PC-9 (cell line): ENCODE measurements at regions not wholly inside any gene's neighbourhood (a gene's known extent, or its start where the extent isn't known, plus 50 kb on each side); places are given as distances from the start of the nearest gene placed in this dataset.
"Not testable (repeated sequence)": the region's sequence is repeated elsewhere in the genome, so short reads cannot be mapped to it uniquely, and the experiment has no call there.

Experiments used
- BruUV-seq: library from RNA; stranded (reverse); fragments of 400-500 nt; replicated peaks from 2 replicates; lab custom pipeline; 2021; lab: Mats Ljungman, UMichigan
- CTCF ChIA-PET: fragments of 300-600 bp; sonication (Branson Sonifier 250); formaldehyde crosslinking; loops from one replicate; lab custom pipeline; 2022; ENCODE audit warnings: antibody characterized with exemption; lab: Charles Lee
- POLR2A ChIA-PET: fragments of 300-600 bp; sonication (Branson Sonifier 250); formaldehyde crosslinking; loops from one replicate; lab custom pipeline; 2022; ENCODE audit warnings: antibody characterized with exemption; ENCODE audit not compliant: unreplicated experiment; lab: Charles Lee
- DNase-seq, 2 experiments: peaks; one replicate each; pipeline versions ENCODE4 v3.0.0 to v3.0.0-alpha.2; 2015 to 2022; ENCODE audit warnings: mixed read lengths in 1 of 2
- H2AFZ ChIP-seq: fragments of 200-600 bp; sonication (generic); 2 replicates; pipeline ENCODE4 v1.8.1; 2017; ENCODE audit warnings: antibody characterized with exemption
- H3F3A ChIP-seq: fragments of 200-600 bp; sonication (generic); 2 replicates; pipeline ENCODE4 v1.8.1; 2017; ENCODE audit warnings: antibody characterized with exemption, mild to moderate bottlenecking, low read depth; ENCODE audit not compliant: insufficient read depth
- H3K27ac ChIP-seq: fragments of 200-600 bp; sonication (generic); 2 replicates; pipeline ENCODE4 v1.6.1; 2016; ENCODE audit warnings: mixed run types
- H3K27me3 ChIP-seq: fragments of 200-600 bp; sonication (generic); 2 replicates; pipeline ENCODE4 v1.6.1; 2016; ENCODE audit warnings: low read depth, mixed run types; ENCODE audit not compliant: insufficient read depth
- H3K36me3 ChIP-seq: fragments of 200-600 bp; sonication (generic); 2 replicates; pipeline ENCODE4 v1.6.1; 2016; ENCODE audit warnings: low read depth, mixed run types
- H3K4me1 ChIP-seq: fragments of 200-600 bp; sonication (generic); replicated peaks from 2 replicates; pipeline ENCODE4 v1.6.1; 2016; ENCODE audit warnings: mixed run types; ENCODE audit not compliant: insufficient read depth
- H3K4me2 ChIP-seq: fragments of 200-600 bp; sonication (generic); 2 replicates; pipeline ENCODE4 v1.6.1; 2017; ENCODE audit warnings: mixed run types
- H3K4me3 ChIP-seq: fragments of 200-600 bp; sonication (generic); 2 replicates; pipeline ENCODE4 v1.6.1; 2016; ENCODE audit warnings: mixed run types
- H3K79me2 ChIP-seq: fragments of 200-600 bp; sonication (generic); 2 replicates; pipeline ENCODE4 v1.6.1; 2017; ENCODE audit warnings: low read depth, mixed run types
- H3K9me2 ChIP-seq: fragments of 200-600 bp; sonication (generic); 2 replicates; pipeline ENCODE4 v1.8.1; 2017; ENCODE audit warnings: mild to moderate bottlenecking; ENCODE audit not compliant: insufficient read depth
- H3K9me3 ChIP-seq: fragments of 200-600 bp; sonication (generic); 2 replicates; pipeline ENCODE4 v1.8.1; 2016; ENCODE audit warnings: low read depth; ENCODE audit not compliant: insufficient read depth
- H4K20me1 ChIP-seq: fragments of 200-600 bp; sonication (generic); 2 replicates; pipeline ENCODE4 v1.8.1; 2017; ENCODE audit not compliant: insufficient read depth
- EZH2 ChIP-seq: fragments of 200-600 bp; sonication (generic); IDR thresholded peaks from 2 replicates; pipeline ENCODE4 v1.8.0; 2017; ENCODE audit warnings: antibody characterized with exemption, low read depth
- intact Hi-C: fragments of 100-400 bp; cut with micrococcal nuclease; formaldehyde crosslinking; loops from one replicate; pipeline ENCODE4 v1.10.0; 2022; ENCODE audit not compliant: unreplicated experiment
- TF ChIP-seq, protein P1 (sequence below): fragments of 200-600 bp; sonication (generic); conservative IDR thresholded peaks from 2 replicates; pipeline ENCODE4 v1.6.1; 2017; ENCODE audit warnings: mixed run types, antibody characterized with exemption, mild to moderate bottlenecking, moderate library complexity

- intact Hi-C loops: no loop called here
- H2AFZ ChIP-seq: no peak overlapping the region
- no peak overlapping the region for H3K4me3 ChIP-seq
- H3K27ac ChIP-seq: no peak overlapping the region
- BruUV-seq: no TSS peak
- peaks cover 3% of the 10 kb centered on the region; the same call in 1 of the 2 replicates for H3K4me1 ChIP-seq
- no peaks in the 10 kb centered on the region for H3K36me3 ChIP-seq
- H3K9me2 ChIP-seq: no peaks in the 10 kb centered on the region
- H3K79me2 ChIP-seq: no peaks in the 10 kb centered on the region
- no peak overlapping the region for H3K4me2 ChIP-seq
- no peaks in the 10 kb centered on the region for H3K9me3 ChIP-seq
- no peaks in the 10 kb centered on the region for H3K27me3 ChIP-seq
- H3F3A ChIP-seq: 0 out of 2 replicates have a peak, but pooled peaks cover 2% of the 10 kb centered on the region
- CTCF ChIA-PET: no interaction called here
- DNase-seq: no peak
- TF ChIP-seq, protein P1, sequence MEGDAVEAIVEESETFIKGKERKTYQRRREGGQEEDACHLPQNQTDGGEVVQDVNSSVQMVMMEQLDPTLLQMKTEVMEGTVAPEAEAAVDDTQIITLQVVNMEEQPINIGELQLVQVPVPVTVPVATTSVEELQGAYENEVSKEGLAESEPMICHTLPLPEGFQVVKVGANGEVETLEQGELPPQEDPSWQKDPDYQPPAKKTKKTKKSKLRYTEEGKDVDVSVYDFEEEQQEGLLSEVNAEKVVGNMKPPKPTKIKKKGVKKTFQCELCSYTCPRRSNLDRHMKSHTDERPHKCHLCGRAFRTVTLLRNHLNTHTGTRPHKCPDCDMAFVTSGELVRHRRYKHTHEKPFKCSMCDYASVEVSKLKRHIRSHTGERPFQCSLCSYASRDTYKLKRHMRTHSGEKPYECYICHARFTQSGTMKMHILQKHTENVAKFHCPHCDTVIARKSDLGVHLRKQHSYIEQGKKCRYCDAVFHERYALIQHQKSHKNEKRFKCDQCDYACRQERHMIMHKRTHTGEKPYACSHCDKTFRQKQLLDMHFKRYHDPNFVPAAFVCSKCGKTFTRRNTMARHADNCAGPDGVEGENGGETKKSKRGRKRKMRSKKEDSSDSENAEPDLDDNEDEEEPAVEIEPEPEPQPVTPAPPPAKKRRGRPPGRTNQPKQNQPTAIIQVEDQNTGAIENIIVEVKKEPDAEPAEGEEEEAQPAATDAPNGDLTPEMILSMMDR: no peak
- TF ChIP-seq EZH2: no peak
- H4K20me1 ChIP-seq: no peaks in the 10 kb centered on the region
- POLR2A ChIA-PET: no interaction called here
These were observed 94.8 kb downstream of the NPIPB11 start for GRCh38 chr16:29311461-29312344.

DNA sequence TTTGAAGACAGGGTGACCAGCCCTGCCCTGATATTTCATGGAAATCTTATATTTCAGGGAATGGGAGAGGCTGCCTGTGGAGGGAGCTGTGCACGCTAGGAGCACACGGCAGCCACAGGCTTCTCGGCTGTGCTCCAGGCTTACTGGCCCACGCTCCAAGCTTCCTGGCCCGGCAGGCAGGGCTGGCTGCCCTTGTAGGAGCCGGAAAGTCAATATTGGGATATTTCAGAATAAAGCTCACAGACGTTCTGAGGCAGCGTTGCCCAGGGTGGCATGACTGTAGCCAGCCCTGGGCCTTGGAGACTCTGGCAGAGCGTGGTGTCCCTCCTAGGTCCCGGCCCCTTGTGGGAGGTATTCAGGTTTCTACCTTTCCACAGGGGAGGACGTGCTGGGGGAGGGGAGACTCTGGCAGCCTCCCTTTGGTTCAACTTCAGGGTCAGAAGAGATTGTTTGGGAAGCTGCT is 95.6 kb downstream of the NPIPB11 start:
- BruUV-seq: no TSS peak
- Histone ChIP-seq H3K79me2 (no peaks in the 10 kb centered on the region), H3F3A (0 out of 2 replicates have a peak, but pooled peaks cover 3% of the 10 kb centered on the region), H2AFZ (no peak overlapping the region), H3K4me2 (no peak overlapping the region), H3K27me3 (no peaks in the 10 kb centered on the region), H3K4me3 (no peak overlapping the region), H3K4me1 (peaks cover 3% of the 10 kb centered on the region; the same call in 1 of the 2 replicates), H4K20me1 (no peaks in the 10 kb centered on the region), H3K9me3 (no peaks in the 10 kb centered on the region), H3K9me2 (no peaks in the 10 kb centered on the region), H3K36me3 (no peaks in the 10 kb centered on the region), H3K27ac (no peak overlapping the region)
- CTCF ChIA-PET: no interaction called here
- DNase-seq: no peak
- POLR2A ChIA-PET: no interaction called here
- TF ChIP-seq, protein P1: no peak
- TF ChIP-seq EZH2: no peak
- intact Hi-C loops: no loop called here

- H4K20me1 ChIP-seq, DNase-seq, intact Hi-C loops, H3K79me2 ChIP-seq, CTCF ChIA-PET, H3K9me2 ChIP-seq, H3K27me3 ChIP-seq, H3K4me3 ChIP-seq, BruUV-seq, H3K4me1 ChIP-seq, POLR2A ChIA-PET, H3K4me2 ChIP-seq, H3K9me3 ChIP-seq, H3K27ac ChIP-seq, H3F3A ChIP-seq, H3K36me3 ChIP-seq, H2AFZ ChIP-seq: not testable (repeated sequence)
These were observed 96.3 kb downstream of the NPIPB11 start for GRCh38 chr16:29310243-29310642.

DNA sequence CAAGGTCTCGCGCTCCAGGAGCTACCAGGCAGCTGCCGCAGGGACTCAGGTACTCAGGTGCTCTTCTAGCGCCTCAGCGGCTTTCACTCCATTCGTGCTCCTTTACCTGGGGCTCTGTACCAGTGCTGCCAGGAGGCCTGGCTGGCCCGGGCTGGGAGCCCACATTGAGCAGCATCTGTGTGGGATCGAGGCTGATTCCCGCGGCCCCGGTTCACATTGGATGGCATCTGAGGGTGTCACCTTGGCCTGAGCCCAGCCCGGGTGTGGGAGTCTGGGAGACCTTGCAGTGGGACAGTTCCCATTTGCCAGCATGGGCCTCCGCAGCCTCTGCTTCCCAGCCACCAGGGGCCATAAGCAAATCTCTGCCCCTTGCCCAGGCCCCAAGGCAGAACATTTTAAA is 96.9 kb downstream of the NPIPB11 start:
- DNase-seq, intact Hi-C loops, H3K36me3 ChIP-seq, H3K79me2 ChIP-seq, H3K9me2 ChIP-seq, H3K4me1 ChIP-seq, H3K27ac ChIP-seq, H3K9me3 ChIP-seq, H3F3A ChIP-seq, H3K4me2 ChIP-seq, H3K4me3 ChIP-seq, H2AFZ ChIP-seq, H4K20me1 ChIP-seq, CTCF ChIA-PET, H3K27me3 ChIP-seq, BruUV-seq: not testable (repeated sequence)
- POLR2A ChIA-PET: interaction anchor here (0.7 kb wide), 1 partner anchor 30 kb away, joined by 5 read pairs; no protein-coding TSS in a partner anchor
